Activated T-cell treated with anti-CD3 and anti-CD28 coated beads, Interleukin-2, amount 50 U/mL, for 48 hours (primary cell): ENCODE measurements at regions not wholly inside any gene's neighbourhood (a gene's known extent, or its start where the extent isn't known, plus 50 kb on each side); places are given as distances from the start of the nearest gene placed in this dataset.

ENCODE experiments used
- DNase-seq, 2 experiments: peaks; one replicate each; pipeline ENCODE4 v3.0.0-alpha.2; 2020

DNA sequence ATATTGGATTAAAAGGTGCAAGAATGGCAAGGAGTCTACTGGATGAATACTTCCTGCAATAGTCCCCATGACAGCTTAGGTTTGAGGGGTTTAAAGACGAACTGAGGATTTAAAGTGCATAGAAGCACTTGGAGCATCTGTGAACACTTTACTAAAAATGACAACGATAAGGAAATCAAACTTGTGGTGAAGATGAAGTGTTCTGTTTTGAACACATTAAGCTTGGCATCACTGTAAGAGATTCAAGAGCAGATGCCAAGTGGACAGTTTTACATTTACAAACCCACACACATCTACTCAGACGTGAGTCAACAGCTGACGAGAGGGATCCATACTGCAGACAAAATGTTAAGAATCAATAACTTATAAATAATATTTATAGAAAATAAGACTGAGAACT, 918.7 kb downstream of the CDH11 start:
- DNase-seq, result no peak

DNA sequence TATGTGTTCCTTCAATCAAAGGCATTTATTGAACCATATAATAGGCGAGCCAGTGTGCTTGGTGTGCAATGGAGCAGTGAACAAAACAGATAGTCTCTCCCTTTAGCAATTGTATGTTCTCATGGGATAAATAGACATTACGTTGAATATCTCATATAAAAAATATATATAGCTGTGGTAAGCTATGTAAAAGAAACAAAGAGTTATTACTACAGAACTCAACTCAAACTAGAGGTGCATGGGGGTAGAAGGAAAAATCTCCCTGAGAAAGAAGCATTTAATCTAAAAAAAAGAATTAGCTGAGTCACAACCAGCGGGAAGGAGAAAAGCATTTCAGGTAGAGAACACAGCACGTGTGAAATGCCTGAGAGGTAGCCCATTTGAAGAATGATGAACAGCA, 919.3 kb downstream of the CDH11 start:
- no peak for DNase-seq

DNA sequence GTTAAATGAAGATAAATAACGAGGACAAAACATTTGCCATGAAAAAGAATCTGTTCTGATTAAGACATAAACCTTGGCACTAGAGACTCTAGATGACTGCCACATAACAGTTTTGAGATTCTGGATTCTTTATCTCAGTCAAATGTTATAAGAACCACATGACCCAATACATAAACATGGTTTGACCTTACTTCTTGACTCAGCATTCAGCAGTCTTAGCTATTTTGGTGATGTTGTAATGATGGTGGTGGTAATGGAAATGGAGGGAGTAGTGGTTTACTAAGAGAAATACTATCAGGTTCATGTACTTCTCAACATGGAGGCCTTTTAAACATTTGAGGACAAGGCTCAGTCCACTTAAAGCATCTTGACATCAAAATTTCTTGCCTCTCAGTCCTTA, 925.4 kb downstream of the CDH11 start:
- DNase-seq, result no peak

- DNase-seq, result no peak
Measured at GRCh38 chr16:64185954-64186353, 935.9 kb downstream of the CDH11 start.

DNA sequence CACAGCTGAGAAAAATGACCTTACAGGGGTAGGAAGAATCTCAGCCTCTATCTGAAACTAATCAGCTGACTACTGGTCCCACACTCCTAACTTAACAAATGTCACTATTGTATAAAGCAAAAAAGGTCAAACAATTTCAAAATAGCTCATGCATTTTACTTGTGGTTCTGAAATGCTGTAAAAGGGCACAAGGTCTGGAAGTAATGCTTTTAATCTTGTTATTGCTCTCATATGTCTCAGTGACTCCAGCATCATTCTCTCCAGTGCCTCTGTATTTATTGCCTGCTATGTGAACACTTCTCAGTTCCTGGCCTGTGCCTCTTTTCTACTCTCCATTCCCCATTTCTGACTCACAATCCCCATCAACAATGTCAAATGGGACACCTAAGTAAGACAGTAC, 937.7 kb downstream of the CDH11 start:
- no peak for DNase-seq

DNA sequence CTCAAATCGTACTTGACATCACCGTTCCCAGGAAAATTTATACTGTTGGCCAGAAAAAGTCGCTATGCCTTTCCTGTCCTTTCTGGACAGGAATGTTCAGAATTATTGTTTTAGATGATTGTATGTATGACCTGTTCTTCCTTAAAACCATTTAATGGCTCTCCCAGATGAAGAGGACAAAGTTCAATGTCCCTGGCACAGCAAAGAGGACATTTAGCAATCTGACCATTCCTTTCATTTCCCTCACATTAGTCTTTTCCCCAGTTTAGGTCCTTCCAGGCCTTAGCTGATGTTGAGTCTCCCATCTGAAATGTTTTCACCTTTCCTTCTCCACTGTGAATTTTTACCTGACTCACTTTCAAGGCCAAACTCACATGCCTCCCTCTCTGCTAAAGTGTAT, 938.9 kb downstream of the CDH11 start:
- DNase-seq, result no peak

- DNase-seq, result no peak
Measured at GRCh38 chr16:64181271-64181925, 940.5 kb downstream of the CDH11 start.

- no peak for DNase-seq
Measured at GRCh38 chr16:64180136-64180900, 941.5 kb downstream of the CDH11 start.

DNA sequence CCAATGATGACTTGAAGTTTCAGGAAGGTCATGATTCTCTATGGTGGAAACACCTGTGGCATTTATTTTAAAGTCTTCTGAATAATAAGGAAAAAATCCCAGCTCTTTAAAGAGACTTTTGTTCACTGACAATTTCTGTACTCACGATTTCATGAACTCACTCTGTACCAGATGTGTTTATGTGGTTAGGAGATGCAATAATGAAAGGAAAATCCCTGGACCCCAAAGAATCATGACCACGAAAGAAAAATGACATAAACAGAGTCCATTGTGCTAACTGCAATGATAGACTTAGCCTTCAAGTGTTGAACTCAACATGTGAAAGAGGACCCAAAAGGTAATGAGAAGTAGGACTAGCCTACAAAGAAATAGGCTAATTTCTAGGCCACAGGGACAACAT, 947.5 kb downstream of the CDH11 start:
- DNase-seq, result no peak

DNA sequence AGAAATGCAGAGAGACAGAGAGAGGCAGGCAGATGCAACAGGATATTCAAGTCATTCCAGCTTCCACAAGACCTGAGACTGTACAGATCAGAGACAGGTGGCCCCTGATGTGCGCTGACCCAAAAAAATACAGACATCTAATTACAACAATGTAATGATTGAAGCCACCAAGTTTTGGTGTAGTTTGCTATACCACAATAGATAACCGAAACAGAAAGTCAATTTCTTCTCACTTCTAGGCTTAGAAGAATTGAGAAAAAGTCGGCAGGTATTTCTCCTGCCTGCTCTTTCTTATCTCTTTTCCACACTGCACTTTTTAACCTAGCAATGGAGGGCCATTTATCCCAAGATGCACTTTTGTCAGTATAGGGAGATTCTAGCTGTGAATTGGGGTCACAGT, 949.2 kb downstream of the CDH11 start:
- DNase-seq, result no peak

- DNase-seq, result no peak
Measured at GRCh38 chr16:64172226-64172625, 949.6 kb downstream of the CDH11 start.

- DNase-seq, result no peak
Measured at GRCh38 chr16:64171632-64172031, 950.2 kb downstream of the CDH11 start.

GRCh38 chr16:64168371-64168770, 953.5 kb downstream of the CDH11 start:
- DNase-seq, result no peak

GRCh38 chr16:64167936-64168335, 953.9 kb downstream of the CDH11 start:
- DNase-seq, result no peak

GRCh38 chr16:64165368-64165767, 956.5 kb downstream of the CDH11 start:
- no peak for DNase-seq

DNA sequence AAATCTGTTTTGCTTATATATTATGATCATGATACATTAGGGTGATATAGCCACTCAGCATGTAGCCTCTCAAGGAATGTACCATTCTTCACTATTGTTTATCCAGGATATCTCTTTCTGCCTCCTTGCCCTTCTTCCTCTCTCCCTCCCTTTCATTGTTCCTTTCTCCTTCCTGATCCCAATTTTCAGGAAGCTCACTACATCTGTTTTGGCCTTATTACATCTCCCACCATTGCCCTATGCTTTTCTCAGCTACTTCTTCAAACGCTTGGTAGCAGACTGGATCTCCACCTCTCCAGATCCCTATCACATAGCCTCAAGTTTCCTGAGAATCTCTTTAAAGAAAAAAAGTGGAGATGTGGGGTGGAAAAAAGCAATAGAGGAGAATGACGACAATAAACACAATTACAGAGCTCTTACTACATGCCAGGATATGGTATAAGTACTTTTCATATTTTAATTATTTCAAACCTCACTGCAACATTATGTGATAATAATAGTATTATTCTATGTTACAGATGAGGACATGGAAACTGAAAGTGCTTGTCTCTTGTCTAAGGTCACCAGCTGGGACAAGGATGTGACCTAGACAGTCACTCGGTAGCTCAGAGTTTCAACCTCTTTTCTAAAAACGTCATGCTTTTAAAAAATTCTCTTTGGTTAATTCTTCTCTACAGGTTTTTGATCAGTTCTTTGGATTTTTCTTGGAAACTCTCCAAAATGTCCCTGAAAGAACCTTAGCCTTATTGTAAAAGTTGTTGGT, 959.1 kb downstream of the CDH11 start:
- DNase-seq, result no peak

DNA sequence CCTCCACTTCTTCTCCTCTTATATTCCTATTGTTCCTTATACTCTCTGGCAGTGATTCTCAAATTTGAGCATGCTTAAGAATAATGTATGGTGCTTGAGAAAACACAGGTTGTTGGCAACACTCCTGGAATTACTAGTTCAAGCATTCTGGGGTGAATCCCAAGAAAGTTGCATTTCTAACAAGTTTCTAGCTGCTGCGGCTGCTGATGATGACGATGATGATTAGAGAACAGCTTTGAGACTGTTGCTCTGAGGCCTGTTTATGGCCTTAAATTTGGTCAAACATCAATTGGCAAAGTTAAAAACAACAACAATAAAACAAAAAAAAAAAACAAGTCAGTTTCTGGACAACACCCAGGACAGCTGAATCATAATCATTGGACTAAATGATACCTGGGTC, 961.9 kb downstream of the CDH11 start:
- no peak for DNase-seq

DNA sequence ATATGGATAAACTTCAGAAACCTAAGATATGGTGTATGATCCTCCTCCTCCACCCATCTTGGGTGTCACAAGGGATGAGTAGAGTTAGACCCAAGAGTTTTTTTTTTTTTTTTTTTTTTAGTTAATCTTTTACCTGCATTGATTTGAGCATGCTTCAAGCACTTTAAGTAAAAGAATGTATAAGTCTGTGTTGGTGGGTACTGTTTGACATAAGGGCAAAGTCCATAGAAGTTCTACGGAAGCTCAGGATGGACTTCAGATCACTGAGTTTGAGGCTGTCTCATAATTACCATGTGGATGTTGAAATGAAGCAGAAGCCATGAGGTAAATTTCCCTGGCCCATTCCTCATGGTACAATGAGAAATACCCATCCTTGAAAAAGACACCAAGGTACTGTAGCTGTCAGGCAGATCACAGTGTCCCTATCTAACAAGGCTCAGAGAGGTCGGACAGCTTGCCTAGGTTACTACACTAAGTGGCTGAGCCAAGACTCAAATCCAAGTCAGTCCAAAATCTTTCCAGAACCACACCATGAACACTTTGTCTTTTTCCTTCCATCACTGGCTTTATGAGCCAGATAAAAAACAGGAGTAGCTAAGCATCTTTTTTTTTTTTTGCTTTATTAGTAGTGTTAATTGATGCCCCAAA, 962.8 kb downstream of the CDH11 start:
- DNase-seq, result no peak

GRCh38 chr16:64153718-64154117, 968.1 kb downstream of the CDH11 start:
- DNase-seq, result no peak

DNA sequence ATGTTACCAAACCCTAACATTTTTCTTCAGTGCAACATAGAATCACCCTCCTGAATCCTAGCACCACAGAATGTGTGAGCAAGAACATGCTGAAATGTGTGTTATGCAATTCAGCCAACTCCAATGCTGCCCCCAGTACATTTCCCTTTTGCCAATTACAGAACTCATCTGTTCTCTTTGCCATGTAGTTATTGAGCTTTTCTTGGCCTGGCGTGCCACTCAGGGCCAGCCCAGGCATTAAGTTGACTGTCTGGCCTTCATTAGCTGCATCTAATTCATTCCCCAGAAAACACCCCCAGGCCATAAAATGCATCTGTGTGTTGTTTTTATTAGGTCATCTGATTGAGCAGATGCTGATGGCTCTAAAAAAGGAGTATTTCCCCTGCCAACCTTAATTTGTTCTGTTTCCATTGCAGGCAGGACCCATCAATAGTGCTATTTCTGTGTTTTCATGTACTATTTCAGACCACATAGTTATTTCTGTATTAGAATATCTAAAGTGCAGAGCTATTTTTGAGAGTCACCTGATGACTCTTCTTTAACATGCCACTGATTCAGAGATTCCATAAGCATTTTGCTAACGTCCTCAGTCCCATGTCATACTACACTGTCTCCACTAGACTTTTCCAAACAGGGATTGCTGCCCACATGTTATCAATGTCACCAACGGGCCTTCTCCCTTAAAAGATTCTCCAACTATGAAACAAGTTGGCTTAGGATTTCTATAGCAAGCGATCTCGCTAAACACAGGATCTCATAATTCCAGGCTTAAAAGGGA, 969.7 kb downstream of the CDH11 start:
- no peak for DNase-seq

DNA sequence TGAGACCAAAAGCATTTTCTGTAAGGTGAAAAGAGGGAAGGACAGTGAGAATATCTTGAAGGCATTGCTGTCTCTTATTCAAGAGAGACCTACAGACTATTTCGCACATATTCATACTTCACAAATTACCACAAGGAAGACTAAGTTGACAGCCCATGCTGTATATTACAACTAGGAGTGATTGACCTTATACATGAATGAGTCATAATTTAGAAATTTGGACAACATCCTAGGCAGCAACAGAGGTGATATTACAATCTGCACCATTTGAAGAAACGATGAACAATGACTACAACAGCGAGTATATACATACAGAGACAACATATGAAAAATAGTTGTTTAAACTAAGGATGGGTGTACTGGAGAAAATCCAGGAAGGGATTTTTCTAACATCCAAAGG, 971.7 kb downstream of the CDH11 start:
- DNase-seq, result no peak

GRCh38 chr16:64149756-64150155, 972.1 kb downstream of the CDH11 start:
- no peak for DNase-seq

DNA sequence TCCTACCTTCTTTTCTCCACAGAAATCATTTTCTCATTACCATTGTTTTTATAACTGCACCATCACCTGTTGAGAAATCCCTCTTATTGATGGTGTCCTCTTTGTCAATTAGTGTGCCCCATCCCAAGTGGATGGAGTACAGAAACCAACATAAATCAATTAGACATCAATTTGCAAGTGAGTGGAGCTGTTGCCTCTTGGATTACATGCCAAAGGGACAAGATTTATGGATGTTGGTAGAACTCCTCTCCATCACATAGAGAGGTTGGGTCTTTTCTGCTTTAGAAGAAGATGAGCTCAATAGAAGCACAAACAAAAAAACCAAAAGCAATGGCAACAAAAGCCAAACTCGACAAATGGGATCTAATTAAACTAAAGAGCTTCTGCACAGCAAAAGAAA, 973.5 kb downstream of the CDH11 start:
- DNase-seq, result no peak
